GM18511 (cell line): ENCODE measurements at regions not wholly inside any gene's neighbourhood (a gene's known extent, or its start where the extent isn't known, plus 50 kb on each side); places are given as distances from the start of the nearest gene placed in this dataset.
"Not testable (repeated sequence)": the region's sequence is repeated elsewhere in the genome, so short reads cannot be mapped to it uniquely, and the experiment has no call there.

Experiments
- ATAC-seq: cut with Tn5 transposase; IDR thresholded peaks from one replicate; pipeline ENCODE4 v1.9.1; 2021; ENCODE audit warnings: mild to moderate bottlenecking, moderate library complexity; ENCODE audit not compliant: unreplicated experiment

DNA sequence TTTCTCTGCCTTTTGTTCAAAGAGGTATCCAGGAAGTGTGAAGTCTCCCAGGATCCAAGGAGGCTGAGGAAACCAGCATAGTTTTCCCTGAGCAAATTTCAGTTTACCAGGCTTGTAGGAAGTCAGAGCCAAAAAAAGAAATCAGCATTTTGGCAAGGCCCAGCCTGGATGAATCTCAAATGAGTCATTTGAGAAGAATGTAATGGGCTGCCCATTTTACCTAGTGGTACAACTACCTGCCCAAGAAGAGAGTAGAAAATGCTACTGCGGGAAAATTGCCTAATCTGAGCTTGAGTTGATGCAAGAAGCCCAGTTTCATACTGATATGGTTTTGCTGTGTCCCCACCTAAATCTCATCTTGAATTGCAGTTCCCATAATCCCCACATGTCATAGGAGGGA lies 284.1 kb upstream of the ZNF507 start:
- ATAC-seq, result no peak

DNA sequence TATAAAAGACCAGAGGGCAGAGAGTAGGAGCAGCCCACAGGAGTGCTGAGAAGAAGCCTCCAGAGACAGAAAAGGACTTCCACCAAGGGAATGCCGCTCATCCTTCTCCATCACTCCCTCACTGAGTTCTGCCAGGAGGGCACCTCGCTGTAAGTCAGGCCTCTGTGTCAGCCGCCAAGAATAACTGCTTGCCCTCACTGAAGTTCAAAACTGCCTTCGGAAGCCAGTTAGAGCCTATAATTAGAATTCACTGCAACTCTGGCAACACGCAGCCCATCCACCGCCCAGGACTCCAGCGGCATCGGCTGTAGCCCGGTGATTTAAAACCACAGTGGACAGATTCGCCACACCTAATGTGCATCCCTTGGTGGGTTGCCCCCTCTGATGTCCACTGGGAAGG lies 281.8 kb upstream of the ZNF507 start:
- ATAC-seq, result no peak

DNA sequence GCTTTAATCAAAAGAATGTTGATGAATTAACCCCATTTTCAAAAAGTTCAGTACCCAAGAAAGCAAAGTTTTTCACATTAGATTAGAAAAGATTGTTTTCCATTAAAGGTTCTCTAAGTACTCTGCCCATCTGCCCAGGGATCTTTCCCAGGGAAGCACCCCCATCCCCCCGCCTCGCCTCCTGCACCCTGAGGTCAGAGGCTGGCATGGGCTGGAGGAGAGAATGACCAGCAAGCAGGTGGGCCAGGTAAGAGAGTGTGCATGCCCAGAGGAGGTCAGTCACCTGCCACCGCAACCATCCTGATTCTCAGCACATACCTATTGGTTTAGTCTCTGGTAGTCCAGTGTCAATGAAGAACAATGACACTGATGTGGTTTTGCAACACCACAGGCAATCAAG lies 279.4 kb upstream of the ZNF507 start:
- ATAC-seq, result no peak

DNA sequence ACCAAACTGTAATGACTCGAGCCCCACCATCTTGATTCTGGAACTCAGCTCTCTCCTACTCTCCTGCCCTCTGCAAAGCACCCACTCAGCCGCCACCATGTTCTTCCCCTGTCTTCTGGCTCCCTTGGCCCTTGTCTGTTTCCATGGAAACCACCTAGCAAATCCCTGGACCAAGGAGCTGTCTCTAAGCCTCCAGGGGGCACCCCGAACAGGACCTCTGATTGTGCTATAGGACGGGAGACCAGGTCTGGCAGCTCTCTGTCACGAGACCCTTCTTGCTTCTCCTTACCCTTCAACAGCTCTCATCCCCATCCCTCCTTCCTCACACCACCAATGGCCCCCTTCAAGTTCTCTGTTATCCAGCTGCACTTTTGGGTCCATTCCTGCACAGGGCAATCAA lies 277.7 kb upstream of the ZNF507 start:
- no peak for ATAC-seq

DNA sequence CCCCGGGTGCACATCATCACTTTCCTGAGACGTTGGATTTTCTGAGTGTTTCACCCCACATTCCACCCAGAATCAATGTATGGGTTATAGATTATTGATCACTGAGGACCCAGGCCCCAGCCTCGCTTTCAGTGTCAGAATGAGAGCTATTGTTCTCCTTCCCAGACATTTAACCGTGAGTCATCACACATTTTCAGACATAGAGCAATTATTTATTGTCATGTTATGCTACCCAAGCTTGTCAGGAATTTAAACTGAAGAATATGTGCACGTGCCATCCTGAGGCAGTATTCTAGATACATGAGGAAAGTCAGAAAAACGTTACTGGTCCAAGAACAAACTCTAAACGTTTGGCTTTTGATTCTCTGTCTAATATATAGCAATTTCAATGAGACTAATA lies 276.6 kb upstream of the ZNF507 start:
- no peak for ATAC-seq

DNA sequence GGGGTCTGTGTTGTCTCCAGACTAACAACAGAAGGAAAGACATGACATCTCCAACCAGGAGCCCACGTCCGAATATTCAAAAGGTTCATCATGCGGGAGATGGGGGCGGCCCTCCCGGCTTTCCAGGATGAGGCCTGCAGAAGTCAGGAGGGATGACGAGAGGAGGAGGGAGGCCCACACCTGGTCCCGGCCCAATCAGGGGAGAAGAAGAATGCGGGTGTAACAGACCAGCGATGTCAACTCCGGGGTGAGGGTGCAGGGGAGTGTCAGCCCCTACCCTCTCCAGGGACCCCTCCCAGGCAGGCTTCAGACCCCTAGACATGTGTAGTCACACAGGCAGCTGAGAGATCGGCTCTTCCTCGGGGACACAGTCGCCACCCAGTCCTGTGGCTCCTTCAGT lies 275.3 kb upstream of the ZNF507 start:
- no peak for ATAC-seq

DNA sequence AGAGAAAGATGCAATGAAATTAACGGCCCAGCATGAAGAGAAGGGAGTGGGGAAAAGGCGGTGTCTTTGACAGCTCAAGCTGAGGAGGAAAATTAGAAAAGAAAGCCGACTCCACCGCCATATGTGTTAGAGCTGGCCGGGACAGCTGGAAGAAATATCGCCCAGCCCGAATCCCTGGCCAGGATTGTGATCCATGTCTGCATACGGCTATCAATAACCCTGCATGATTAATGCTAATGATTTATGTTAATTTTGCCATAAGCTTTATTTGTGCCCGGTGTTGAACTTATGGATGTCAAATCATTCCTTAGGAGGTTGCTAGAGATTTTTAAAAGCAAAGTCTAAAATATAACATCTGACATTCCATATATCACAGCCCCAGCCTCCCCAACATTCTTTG lies 263.4 kb upstream of the ZNF507 start:
- no peak for ATAC-seq

DNA sequence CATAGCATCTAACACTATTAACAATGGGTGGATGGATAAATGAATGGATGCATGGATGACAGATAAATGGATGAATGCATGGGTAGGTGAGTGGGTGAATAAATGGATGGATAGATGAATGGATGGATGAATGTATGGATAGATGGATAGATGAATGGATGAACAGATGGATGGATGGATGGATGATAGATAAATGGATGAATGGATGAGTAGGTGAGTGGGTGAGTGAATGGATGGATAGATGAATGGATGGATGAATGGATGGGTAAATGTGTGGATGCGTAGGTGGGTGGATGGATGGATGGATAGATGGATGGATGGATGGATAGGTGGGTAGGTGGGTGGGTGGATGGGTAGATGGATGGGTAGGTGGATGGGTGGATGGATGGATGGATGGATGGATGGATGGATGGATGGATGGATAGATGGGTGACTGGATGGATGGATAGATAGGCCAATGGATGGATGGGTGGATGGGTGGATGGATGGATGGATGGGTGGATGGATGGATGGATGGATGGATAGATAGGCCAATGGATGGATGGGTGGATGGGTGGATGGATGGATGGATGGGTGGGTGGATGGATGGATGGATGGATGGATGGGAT lies 260.6 kb upstream of the ZNF507 start:
- not testable (repeated sequence) for ATAC-seq

DNA sequence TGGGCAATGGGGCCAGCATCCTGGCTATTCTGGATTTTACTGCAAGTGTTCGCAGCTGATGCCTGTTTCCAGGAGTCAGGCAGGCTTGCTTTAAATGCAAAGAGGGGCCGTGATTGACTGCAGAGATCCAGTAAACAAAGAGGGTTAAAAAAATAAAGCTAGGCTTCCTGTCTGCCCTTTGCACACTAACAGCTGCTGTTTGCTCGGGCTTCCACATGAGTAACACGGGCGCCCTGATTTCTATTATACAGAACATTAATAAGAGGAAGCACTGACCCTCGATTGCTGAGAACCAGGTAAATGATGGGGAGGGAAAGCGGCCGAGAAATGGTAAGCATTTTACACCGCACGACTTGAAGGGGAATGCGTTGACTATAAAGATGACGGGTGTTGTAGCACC lies 254.2 kb upstream of the ZNF507 start:
- ATAC-seq, result no peak

DNA sequence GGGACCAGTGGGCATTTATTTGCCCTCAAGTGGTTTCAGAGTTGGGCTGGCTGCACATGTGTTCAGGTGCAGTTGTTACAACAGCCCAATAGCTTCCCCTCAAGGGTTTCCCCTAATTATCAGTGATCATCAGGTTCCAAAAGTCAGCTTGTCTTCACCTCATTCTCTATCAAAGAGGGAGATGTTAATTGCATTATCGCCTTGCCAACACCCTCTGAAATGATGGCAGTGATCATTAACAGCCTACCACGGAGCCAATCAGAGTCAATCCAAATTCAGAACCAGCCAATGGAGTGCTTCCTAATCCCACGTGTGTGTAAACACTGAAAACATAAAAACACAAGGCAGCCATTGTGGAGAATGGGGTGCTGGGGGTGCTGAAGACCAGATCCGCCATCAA lies 248.4 kb upstream of the ZNF507 start:
- no peak for ATAC-seq

DNA sequence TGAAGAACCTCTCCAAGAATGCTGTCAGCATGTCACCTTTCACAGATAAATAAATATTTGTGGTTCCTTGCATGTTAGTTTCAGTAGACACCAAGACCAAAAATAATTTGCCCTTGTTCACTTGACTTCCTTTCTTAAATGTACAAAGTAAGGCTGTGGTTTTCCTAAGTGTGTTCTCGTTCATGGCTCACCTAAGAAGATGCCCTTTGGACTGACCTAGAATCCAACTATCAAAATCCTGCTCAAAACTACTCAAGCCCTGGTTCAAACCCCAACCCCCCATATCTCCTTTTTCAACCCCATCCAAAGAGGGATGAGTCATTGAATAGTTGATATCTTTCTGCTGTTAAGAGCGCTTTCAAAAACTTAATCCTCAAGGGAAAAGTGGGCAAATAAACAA lies 247.8 kb upstream of the ZNF507 start:
- ATAC-seq, result no peak

DNA sequence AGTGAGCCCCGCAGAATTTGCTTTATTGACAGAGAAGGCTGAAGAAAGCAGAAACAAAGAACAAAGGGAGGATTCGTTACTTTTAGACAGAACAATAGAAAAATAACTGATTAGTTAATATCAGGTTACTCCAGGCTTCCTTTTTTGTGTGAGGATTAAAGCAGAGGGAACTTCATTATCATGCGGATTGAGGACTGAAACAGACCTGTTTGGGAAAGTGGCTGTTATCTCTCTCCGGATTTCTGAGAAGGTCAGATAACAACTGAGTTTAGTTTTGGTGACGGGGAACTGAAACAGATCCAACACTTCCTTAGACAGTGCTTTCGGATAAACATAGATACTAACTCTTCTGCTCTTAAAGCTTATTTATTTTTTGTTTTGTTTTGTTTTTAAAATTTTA lies 246.4 kb upstream of the ZNF507 start:
- no peak for ATAC-seq

DNA sequence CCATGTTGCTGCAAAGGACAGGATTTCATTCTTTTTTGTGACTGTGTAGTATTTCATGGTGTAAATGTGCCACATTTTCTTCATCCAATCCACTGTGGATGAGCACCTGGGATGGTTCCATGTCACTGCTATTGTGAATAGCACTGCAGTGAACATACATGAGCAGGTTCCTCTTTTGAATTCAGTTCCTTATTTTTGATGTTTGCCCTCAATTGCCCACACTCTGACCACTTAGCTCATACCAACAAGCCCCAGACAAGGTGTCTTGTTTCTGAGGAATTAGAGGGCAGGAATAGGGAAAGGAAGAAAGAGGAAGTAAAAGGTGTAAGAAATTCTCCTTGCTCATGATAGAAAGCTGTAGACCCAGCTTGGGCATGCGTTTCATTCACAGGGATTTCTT lies 244.2 kb upstream of the ZNF507 start:
- no peak for ATAC-seq

DNA sequence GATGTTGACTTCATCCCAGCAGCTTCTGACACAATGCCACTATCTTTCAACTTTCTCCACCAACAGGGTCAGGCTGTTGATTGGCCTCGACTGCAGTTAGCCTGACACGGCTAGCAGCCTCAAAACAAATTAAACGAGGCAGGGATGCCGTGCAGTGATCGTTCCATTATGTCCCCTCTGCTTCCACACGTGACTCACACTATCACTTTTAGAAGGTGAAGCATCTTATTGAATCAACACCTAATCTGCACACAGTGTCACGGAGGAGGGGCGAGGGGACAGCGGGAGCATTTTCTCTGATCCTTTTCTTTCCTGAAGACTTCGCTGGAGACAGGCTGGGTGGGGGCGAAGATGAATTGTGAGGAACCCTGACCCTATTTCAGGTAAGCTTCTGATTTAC lies 241.9 kb upstream of the ZNF507 start:
- ATAC-seq, result no peak

DNA sequence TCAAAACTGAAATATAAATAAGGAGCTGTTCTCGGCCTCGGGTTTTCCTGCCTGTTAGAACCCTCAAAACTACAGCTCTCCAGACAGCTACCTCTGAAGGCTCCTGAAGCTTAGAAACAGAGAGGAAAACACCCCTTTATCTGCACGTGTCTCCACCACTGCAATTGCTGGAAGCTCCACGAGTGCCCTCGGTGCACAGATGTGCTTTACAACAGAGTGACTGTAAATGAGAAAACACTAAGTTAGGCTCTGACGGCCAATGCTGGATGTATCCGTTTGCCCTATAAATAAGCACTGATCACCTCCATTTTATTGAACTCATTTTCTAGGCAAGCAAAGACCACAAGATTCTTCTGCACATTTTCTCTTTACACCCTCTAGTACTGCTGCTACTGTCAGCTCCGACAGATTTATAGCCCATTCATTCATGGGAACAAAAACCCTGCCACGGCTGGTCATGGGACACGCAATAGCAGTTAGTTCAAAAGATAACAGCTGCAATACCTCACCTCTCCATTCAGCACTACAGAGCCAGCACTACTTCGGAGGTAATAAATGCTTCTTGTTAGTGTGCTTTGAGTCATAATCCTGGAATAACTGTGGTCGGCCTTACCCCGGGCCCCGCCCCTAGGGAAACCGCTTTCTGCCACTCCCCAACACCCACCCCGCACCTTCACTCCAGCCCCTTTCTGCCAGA lies 241.1 kb upstream of the ZNF507 start:
- ATAC-seq, result no peak

DNA sequence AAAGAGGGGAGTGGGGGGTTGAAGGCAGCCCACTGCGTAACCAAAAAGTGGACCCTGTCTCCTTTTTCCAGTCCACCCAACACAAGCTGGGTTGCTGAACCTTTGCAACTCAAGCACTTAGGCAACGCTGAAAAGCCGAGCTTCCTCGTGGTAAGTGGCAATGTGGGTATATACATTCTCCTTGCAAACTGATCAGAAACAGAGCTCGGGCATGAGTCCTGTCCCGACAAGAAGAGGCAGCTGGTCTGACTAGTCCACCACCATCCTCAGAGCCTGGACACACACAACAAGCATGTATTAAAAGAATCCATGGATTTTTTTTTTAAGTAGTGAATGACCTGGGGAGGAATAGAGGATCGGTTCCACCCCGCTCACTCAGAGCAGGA lies 240.6 kb upstream of the ZNF507 start:
- no peak for ATAC-seq

DNA sequence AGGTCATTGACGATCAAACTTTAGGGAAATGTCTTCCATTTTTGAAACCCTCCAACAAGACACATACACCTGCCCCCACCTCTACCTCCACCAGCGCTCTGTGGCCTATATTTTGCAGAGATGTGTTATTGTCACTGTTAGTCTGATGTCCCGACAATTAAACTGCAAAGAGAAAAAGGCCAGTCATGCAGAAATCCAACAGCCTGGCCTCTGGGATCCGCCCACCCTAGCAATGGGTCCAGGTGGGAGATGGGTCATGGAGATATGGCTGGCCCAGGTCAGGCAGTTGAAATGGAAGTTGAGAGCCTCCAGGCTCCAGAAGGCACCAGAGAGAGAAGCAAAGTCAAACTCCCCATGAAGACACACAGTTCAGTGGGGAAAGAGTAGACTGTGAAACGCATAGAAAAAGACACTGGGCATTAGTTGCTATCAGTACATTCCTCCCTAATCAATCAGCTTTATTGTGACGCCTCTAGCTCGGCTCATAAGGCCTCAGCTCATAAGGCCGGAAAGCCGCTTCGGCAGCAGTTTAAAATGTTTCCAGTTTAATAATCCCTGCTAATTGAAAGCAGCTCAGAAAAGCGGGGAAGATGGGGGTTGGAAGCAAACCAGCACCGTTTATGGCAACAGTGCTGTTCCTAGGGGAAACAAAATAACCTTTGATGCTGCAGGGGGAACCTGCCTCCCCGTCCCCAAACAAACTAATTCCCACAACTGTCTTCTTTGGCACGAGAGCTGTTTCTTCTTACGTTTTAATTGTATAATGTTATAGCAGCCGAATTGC lies 239.7 kb upstream of the ZNF507 start:
- ATAC-seq, result no peak

DNA sequence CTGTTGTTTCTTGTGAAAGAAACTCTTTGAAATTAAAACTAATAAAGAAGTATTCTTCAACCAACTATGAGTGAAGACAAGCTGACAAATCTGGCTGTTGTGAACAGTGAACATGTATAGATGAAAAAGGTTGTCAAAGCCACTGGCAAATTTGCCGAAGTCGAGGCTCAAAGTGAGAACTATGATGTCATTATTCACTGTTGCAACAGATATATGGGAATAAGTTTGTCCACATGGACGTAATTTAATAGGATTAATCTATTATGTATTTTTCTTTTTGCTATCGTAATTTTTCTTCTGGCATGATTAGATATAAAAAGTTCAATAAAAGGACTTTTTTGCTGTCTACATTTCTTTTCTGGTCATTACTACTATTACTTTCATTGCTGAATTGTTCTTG lies 223.2 kb upstream of the ZNF507 start:
- ATAC-seq, result no peak

DNA sequence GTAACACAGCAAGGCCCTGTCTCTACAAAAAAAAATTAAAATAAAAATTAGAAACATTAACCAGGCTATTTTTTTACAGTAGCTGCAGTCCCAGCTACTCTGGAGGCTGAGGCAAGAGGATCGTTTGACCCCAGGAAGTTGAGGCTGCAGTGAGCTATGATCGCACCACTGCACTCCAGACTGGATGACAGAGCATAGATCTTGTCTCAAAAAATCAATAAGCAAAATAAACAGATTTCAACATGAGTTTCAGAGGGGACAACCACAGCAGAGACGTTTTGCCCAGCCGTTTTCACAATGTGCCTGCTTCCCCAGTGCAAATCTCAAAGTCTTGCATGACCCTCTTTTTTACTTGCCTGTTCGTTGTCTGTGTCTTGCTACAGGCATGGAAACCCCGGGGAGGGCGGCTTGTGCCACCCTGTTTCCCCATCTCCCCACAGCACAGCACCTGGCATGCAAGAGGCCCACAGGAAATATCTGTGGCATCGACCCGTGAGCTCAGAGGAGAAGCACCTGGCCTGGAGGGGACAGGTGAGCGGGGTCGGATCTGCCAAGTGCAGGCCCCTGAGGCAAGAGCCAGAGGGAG lies 222.0 kb upstream of the ZNF507 start:
- no peak for ATAC-seq

DNA sequence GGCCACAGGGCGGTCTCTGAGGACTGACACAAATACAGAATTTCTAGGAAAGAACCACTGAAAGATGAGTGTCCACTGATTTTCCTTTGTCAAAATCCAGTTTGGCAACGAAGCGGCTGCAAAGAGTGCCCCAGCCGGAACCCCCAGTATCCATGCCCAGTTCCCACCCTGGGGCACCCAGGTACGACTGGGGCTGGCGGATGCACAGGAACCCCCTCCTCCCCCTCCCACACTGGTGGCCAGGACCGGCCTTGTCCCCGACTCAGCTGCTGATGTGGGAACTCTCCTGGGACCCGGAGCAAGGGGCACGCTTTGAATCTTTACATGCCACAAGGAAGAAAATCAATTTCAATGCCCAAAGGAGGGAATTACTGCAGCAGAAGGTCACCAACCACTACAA lies 220.8 kb upstream of the ZNF507 start:
- no peak for ATAC-seq

DNA sequence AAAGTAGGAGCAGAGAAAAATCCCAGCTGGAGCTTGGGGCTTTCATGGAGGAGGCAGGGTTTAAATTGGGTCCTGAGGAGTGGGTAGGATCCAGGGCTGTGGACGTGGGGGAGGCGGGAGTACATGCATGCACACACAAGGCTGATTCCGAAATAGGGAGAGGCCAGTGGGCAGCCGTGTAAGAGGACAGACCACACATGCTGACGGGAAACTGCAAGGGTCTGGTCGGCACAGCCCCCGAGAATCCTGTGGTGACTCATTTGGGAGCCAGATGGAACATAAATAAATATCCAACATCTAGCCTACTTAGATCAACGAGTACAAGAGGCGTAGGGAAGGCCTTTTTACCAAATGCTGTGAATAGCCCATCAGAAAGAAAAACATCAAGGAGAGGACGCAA lies 216.3 kb upstream of the ZNF507 start:
- no peak for ATAC-seq

DNA sequence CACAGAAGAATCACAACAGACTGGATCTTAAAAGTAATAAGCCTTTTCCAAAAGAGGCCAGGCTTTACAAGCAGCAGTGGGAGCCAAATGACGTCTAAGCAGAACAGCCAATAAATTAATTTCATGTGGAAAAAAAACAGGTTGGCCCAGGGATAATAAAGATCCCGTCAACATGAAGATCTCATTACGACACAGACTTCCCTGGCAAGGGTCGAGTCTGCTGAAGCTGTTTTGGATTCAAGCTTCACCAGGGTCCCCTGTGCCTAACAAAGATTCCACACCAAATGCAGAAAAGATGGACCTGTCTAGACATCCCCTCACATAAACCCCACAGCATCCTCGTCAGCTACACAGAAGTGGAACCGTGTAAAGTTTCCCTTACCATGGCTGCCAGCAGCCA lies 215.1 kb upstream of the ZNF507 start:
- no peak for ATAC-seq
